Fibroblast of skin of back (primary cell): ENCODE measurements at regions not wholly inside any gene's neighbourhood (a gene's known extent, or its start where the extent isn't known, plus 50 kb on each side); places are given as distances from the start of the nearest gene placed in this dataset.
"Not testable (repeated sequence)": the region's sequence is repeated elsewhere in the genome, so short reads cannot be mapped to it uniquely, and the experiment has no call there.

ENCODE experiments used
- DNase-seq: peaks from one replicate; pipeline ENCODE4 v3.0.0-alpha.2; 2013

- DNase-seq: no peak
Measured at GRCh38 chr7:130789436-130789835, 55.4 kb upstream of the KLF14 start.

- DNase-seq: no peak
Measured at GRCh38 chr7:130791746-130792145, 57.7 kb upstream of the KLF14 start.

GRCh38 chr7:130793855-130794618 is 60.0 kb upstream of the KLF14 start:
- DNase-seq: peak; percentile 46

GRCh38 chr7:130794619-130794922 is 60.6 kb upstream of the KLF14 start:
- DNase-seq: no peak

- not testable (repeated sequence) for DNase-seq
Measured at GRCh38 chr7:130796425-130796824, 62.4 kb upstream of the KLF14 start.

- DNase-seq: no peak
Measured at GRCh38 chr7:130803127-130803526, 69.1 kb upstream of the KLF14 start.

GRCh38 chr7:130804220-130804619 is 70.2 kb upstream of the KLF14 start:
- no peak for DNase-seq

GRCh38 chr7:130812819-130813218 is 78.8 kb upstream of the KLF14 start:
- not testable (repeated sequence) for DNase-seq

- DNase-seq: peak; percentile 52
Measured at GRCh38 chr7:130814778-130815335, 80.8 kb upstream of the KLF14 start.

- DNase-seq: no peak
Measured at GRCh38 chr7:130818056-130818455, 84.0 kb upstream of the KLF14 start.

GRCh38 chr7:130821864-130822263 is 87.9 kb upstream of the KLF14 start:
- DNase-seq: peak; percentile 28

GRCh38 chr7:130822642-130823041 is 88.6 kb upstream of the KLF14 start:
- peak; percentile 22 for DNase-seq

- no peak for DNase-seq
Measured at GRCh38 chr7:130823060-130823459, 89.1 kb upstream of the KLF14 start.

- DNase-seq: no peak
Measured at GRCh38 chr7:130825819-130826218, 91.8 kb upstream of the KLF14 start.

- DNase-seq: no peak
Measured at GRCh38 chr7:130829415-130829814, 95.4 kb upstream of the KLF14 start.

- no peak for DNase-seq
Measured at GRCh38 chr7:130831322-130831721, 97.3 kb upstream of the KLF14 start.

GRCh38 chr7:130831817-130832481 is 97.9 kb upstream of the KLF14 start:
- DNase-seq: peak; percentile 56

- DNase-seq: peak; percentile 97
Measured at GRCh38 chr7:130838738-130839137, 104.7 kb upstream of the KLF14 start.

- no peak for DNase-seq
Measured at GRCh38 chr7:130840599-130840998, 106.6 kb upstream of the KLF14 start.

GRCh38 chr7:130841416-130841815 is 107.4 kb upstream of the KLF14 start:
- DNase-seq: no peak

- DNase-seq: no peak
Measured at GRCh38 chr7:130843703-130844102, 109.7 kb upstream of the KLF14 start.

- DNase-seq: peak; percentile 72
Measured at GRCh38 chr7:130844811-130845580, 111.0 kb upstream of the KLF14 start.

- peak; percentile 94 for DNase-seq
Measured at GRCh38 chr7:130845581-130846085, 111.6 kb upstream of the KLF14 start.
